ENCODE measurements at regions not wholly inside any gene's neighbourhood (a gene's known extent, or its start where the extent isn't known, plus 50 kb on each side); places are given as distances from the start of the nearest gene placed in this dataset.

GRCh38 chr6:14784596-14785492 lies 461.0 kb upstream of the JARID2 start:
- TF ChIP-seq CTCF (IDR thresholded peaks at IDR 0.05): no peak
- TF ChIP-seq REST (IDR thresholded peaks at IDR 0.05; ENCODE audit: insufficient read depth in 1 of 2, low read depth in 2 of 2, low read length in 1 of 2): no peak
